ENCODE measurements at regions not wholly inside any gene's neighbourhood (a gene's known extent, or its start where the extent isn't known, plus 50 kb on each side); places are given as distances from the start of the nearest gene placed in this dataset.

GRCh38 chr11:131217313-131218310, 152.8 kb upstream of the NTM start:
- TF ChIP-seq CTCF (IDR thresholded peaks at IDR 0.05) (peak in 1 of 6 experiments; percentile 48), POLR2A (IDR thresholded peaks at IDR 0.05) (no peak)
